ENCODE measurements at regions not wholly inside any gene's neighbourhood (a gene's known extent, or its start where the extent isn't known, plus 50 kb on each side); places are given as distances from the start of the nearest gene placed in this dataset.
"Not testable (repeated sequence)": the region's sequence is repeated elsewhere in the genome, so short reads cannot be mapped to it uniquely, and the experiment has no call there.

GRCh38 chr20:54920491-54920890 is 445.1 kb downstream of the DOK5 start:
- no peak for TF ChIP-seq CTCF (IDR thresholded peaks at IDR 0.05; ENCODE audit: insufficient read depth, low read length, poor library complexity, severe bottlenecking)
- H3K27me3 ChIP-seq (replicated peaks; ENCODE audit: control insufficient read depth, insufficient read depth, low read length): no peaks in the 10 kb centered on the region
- DNase-seq (ENCODE audit: extremely low read depth, insufficient read length): no peak
- H3K36me3 ChIP-seq (ENCODE audit: control insufficient read depth, insufficient read depth, low read length): no peaks in the 10 kb centered on the region
- no peak overlapping the region for H3K4me3 ChIP-seq (replicated peaks; ENCODE audit: low read depth, low read length)

DNA sequence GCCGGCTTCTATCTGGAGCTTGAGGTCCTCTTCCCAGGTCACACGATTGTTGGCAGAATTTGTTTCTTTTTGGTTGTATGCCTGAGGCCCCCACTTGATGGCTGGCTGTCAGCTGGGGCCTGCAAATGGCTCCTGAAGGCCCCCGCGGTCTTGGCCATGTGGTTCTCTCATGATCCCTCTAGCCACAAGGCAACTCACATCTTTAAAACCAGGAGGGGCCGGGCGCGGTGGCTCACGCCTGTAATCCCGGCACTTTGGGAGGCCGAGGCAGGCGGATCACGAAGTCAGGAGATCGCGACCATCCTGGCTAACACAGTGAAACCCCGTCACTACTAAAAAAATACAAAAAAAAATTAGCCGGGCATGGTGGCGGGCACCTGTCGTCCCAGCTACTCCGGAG is 443.6 kb downstream of the DOK5 start:
- H3K36me3 ChIP-seq (ENCODE audit: control insufficient read depth, insufficient read depth, low read length); H3K27me3 ChIP-seq (replicated peaks; ENCODE audit: control insufficient read depth, insufficient read depth, low read length); DNase-seq (ENCODE audit: extremely low read depth, insufficient read length); H3K4me3 ChIP-seq (replicated peaks; ENCODE audit: low read depth, low read length): not testable (repeated sequence)

DNA sequence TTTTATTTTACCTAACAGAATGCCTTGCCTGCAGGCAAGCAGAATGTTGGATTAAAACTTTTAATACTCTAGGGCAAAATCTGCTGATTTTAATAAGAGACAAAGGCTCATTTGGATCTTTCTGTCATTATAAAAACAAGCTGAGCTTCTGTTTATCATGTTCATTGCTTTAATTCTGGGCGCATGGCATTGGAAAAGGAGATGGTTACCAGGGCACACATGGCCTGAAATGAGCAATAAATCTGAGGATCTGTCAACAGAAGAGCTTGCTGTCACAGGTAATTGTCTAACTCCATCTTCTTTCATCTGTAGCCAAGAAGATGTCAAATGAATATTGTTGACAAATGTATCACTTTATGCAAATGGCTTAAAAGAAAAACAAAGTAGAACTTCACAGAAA is 439.6 kb downstream of the DOK5 start:
- Histone ChIP-seq H3K36me3 (ENCODE audit: control insufficient read depth, insufficient read depth, low read length) (no peaks in the 10 kb centered on the region), H3K27me3 (replicated peaks; ENCODE audit: control insufficient read depth, insufficient read depth, low read length) (no peaks in the 10 kb centered on the region), H3K4me3 (replicated peaks; ENCODE audit: low read depth, low read length) (no peak overlapping the region)
- DNase-seq (ENCODE audit: extremely low read depth, insufficient read length): no peak
- no peak for TF ChIP-seq CTCF (IDR thresholded peaks at IDR 0.05; ENCODE audit: insufficient read depth, low read length, poor library complexity, severe bottlenecking)

DNA sequence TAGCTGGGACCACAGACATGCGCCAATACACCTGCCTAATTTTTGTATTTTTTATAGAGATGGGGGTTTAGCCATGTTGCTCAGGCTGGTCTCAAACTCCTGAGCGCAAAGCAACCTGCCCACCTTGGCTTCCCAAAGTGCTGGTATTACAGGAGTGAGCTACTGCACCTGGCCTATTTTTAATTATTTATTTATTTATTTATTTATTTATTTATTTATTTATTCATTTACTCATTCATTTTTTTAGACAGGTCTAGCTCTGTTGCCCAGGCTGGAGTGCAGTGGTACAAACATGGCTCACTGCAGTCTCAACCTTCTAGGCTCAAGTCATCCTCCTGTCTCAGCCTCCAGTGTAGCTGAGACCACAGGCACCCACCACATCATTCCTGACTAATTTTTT is 434.3 kb downstream of the DOK5 start:
- no peak for TF ChIP-seq CTCF (IDR thresholded peaks at IDR 0.05; ENCODE audit: insufficient read depth, low read length, poor library complexity, severe bottlenecking)
- H3K4me3 ChIP-seq (replicated peaks; ENCODE audit: low read depth, low read length): no peak overlapping the region
- no peaks in the 10 kb centered on the region for H3K36me3 ChIP-seq (ENCODE audit: control insufficient read depth, insufficient read depth, low read length)
- no peak for DNase-seq (ENCODE audit: extremely low read depth, insufficient read length)
- H3K27me3 ChIP-seq (replicated peaks; ENCODE audit: control insufficient read depth, insufficient read depth, low read length): no peaks in the 10 kb centered on the region

GRCh38 chr20:54906134-54906533 is 430.7 kb downstream of the DOK5 start:
- not testable (repeated sequence) for DNase-seq (ENCODE audit: extremely low read depth, insufficient read length); H3K36me3 ChIP-seq (ENCODE audit: control insufficient read depth, insufficient read depth, low read length); H3K4me3 ChIP-seq (replicated peaks; ENCODE audit: low read depth, low read length); H3K27me3 ChIP-seq (replicated peaks; ENCODE audit: control insufficient read depth, insufficient read depth, low read length)

- Histone ChIP-seq H3K4me3 (replicated peaks; ENCODE audit: low read depth, low read length) (no peak overlapping the region), H3K27me3 (replicated peaks; ENCODE audit: control insufficient read depth, insufficient read depth, low read length) (no peaks in the 10 kb centered on the region), H3K36me3 (ENCODE audit: control insufficient read depth, insufficient read depth, low read length) (no peaks in the 10 kb centered on the region)
- TF ChIP-seq CTCF (IDR thresholded peaks at IDR 0.05; ENCODE audit: insufficient read depth, low read length, poor library complexity, severe bottlenecking): no peak
- no peak for DNase-seq (ENCODE audit: extremely low read depth, insufficient read length)
Observed at GRCh38 chr20:54897787-54898186, 422.4 kb downstream of the DOK5 start.

DNA sequence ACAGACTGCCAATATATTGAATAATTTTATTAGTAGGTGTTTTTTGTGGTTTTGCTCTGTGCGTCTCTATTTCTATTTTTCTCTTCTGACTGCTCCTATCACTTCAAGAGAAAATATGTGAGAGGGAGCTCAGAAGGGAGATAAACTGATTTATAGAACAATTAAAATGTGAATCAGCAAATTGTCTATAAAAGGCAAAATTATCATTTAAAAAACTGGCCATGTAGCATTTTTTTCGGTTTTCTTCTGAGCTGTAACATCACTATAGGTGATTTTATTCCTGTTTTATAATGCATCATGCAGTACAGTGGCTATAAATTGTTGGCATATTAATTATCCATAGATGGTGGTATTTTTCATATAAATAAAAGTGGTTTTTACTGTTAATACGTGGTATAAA is 416.5 kb downstream of the DOK5 start:
- no peak for DNase-seq (ENCODE audit: extremely low read depth, insufficient read length)
- no peak for TF ChIP-seq CTCF (IDR thresholded peaks at IDR 0.05; ENCODE audit: insufficient read depth, low read length, poor library complexity, severe bottlenecking)
- H3K36me3 ChIP-seq (ENCODE audit: control insufficient read depth, insufficient read depth, low read length): no peaks in the 10 kb centered on the region
- no peak overlapping the region for H3K4me3 ChIP-seq (replicated peaks; ENCODE audit: low read depth, low read length)
- H3K27me3 ChIP-seq (replicated peaks; ENCODE audit: control insufficient read depth, insufficient read depth, low read length): no peaks in the 10 kb centered on the region
